Glutamatergic neuron (in vitro differentiated cells): ENCODE measurements at regions not wholly inside any gene's neighbourhood (a gene's known extent, or its start where the extent isn't known, plus 50 kb on each side); places are given as distances from the start of the nearest gene placed in this dataset.

Experiments used
- DNase-seq: peaks from one replicate; pipeline ENCODE4 v3.0.0; 2022
- H3K27ac Mint-ChIP-seq: one replicate; pipeline ENCODE4 v1.8.0; 2020; ENCODE audit warnings: mild to moderate bottlenecking, mixed read lengths, inconsistent platforms; ENCODE audit not compliant: unreplicated experiment
- H3K27me3 Mint-ChIP-seq: one replicate; pipeline ENCODE4 v1.8.0; 2020; ENCODE audit warnings: mild to moderate bottlenecking, moderate library complexity, mixed read lengths, inconsistent platforms; ENCODE audit not compliant: unreplicated experiment
- H3K36me3 Mint-ChIP-seq: one replicate; pipeline ENCODE4 v1.8.0; 2020; ENCODE audit warnings: mild to moderate bottlenecking, mixed read lengths, inconsistent platforms; ENCODE audit not compliant: unreplicated experiment
- H3K4me1 Mint-ChIP-seq: one replicate; pipeline ENCODE4 v1.8.0; 2020; ENCODE audit warnings: mild to moderate bottlenecking, low read depth, mixed read lengths, inconsistent platforms; ENCODE audit not compliant: unreplicated experiment
- H3K4me3 Mint-ChIP-seq: one replicate; pipeline ENCODE4 v1.8.0; 2020; ENCODE audit warnings: mild to moderate bottlenecking, mixed read lengths, inconsistent platforms; ENCODE audit not compliant: unreplicated experiment
- H3K9me3 Mint-ChIP-seq: one replicate; pipeline ENCODE4 v1.8.0; 2020; ENCODE audit warnings: mild to moderate bottlenecking, moderate library complexity, mixed read lengths, inconsistent platforms; ENCODE audit not compliant: unreplicated experiment
- TF ChIP-seq, protein P1 (sequence below): fragments of 200-600 bp; sonication (generic); IDR thresholded peaks from one replicate; pipeline ENCODE4 v1.5.0; 2021; ENCODE audit not compliant: partially characterized antibody, unreplicated experiment

DNA sequence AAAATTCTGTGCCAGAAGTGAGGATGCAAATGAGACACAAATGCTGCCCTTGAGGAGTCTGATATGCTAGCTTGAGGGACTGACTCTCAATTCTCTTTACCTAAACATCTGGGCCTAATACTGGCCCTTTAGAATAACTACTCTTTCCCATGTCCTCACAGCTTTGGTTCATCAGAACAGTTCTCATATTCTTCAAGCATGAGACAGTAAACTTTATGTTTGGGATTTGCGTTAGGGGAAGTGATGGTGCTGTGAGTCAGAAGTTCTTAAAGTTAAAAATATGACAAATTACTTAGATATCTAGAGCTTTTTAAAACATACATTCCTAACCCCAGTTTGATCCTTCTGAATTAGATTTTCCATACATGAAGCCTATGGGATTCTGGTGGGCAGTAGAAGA, 665.0 kb upstream of the RGMB start:
- TF ChIP-seq, protein P1, sequence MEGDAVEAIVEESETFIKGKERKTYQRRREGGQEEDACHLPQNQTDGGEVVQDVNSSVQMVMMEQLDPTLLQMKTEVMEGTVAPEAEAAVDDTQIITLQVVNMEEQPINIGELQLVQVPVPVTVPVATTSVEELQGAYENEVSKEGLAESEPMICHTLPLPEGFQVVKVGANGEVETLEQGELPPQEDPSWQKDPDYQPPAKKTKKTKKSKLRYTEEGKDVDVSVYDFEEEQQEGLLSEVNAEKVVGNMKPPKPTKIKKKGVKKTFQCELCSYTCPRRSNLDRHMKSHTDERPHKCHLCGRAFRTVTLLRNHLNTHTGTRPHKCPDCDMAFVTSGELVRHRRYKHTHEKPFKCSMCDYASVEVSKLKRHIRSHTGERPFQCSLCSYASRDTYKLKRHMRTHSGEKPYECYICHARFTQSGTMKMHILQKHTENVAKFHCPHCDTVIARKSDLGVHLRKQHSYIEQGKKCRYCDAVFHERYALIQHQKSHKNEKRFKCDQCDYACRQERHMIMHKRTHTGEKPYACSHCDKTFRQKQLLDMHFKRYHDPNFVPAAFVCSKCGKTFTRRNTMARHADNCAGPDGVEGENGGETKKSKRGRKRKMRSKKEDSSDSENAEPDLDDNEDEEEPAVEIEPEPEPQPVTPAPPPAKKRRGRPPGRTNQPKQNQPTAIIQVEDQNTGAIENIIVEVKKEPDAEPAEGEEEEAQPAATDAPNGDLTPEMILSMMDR: no peak
- Mint-ChIP-seq H3K27me3 (no peaks in the 10 kb centered on the region), H3K36me3 (no peaks in the 10 kb centered on the region), H3K4me1 (peaks cover 6% of the 10 kb centered on the region), H3K27ac (no peak overlapping the region), H3K4me3 (no peak overlapping the region), H3K9me3 (no peaks in the 10 kb centered on the region)
- DNase-seq: no peak

DNA sequence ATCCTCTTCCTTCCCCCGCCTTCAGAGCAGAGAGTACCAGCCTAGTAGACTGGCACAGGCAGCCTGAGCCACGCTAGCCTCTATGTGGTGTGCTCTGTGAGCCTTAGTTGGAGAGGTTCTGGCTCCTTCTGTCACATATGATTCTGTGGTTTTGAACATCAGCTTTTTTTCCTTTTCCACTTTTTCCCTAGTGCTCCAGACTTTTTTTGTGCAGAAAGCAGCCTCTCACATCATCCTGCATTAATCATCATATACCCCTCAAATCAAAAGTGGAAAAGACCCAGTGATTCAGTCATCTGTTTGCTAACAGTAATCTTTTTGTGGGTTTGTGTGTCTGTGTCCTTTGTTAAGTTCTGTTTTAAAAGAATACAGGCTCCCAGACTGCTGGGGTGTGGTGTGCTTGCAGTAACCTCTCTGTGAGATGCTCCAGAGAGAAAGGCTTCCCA, 663.9 kb upstream of the RGMB start:
- H3K4me1 Mint-ChIP-seq: peaks cover 6% of the 10 kb centered on the region
- no peaks in the 10 kb centered on the region for H3K27me3 Mint-ChIP-seq
- H3K36me3 Mint-ChIP-seq: no peaks in the 10 kb centered on the region
- H3K27ac Mint-ChIP-seq: no peak overlapping the region
- no peak for DNase-seq
- H3K4me3 Mint-ChIP-seq: no peak overlapping the region
- H3K9me3 Mint-ChIP-seq: no peaks in the 10 kb centered on the region
- TF ChIP-seq, protein P1: no peak

DNA sequence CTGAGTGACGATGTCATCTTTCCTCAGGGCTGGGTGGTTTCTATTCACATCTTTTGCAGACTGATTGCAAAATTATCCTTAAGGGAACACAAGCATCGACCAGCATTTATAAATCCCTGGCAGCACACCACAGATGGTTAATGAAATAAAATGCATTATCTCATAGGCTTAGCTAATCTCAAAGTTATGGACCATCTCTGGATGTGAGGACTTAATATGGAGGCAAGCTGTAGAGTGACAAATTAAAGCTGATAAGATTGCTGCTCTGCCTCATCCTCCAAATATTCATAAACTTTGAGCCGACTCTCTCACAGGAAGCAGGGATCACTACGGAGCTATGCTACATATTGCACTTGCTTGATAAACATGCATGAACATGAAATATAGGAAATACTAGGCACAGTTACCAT, 663.2 kb upstream of the RGMB start:
- H3K27ac Mint-ChIP-seq: no peak overlapping the region
- DNase-seq: no peak
- H3K4me3 Mint-ChIP-seq: no peak overlapping the region
- peaks cover 6% of the 10 kb centered on the region for H3K4me1 Mint-ChIP-seq
- TF ChIP-seq, protein P1: no peak
- no peaks in the 10 kb centered on the region for H3K36me3 Mint-ChIP-seq
- no peaks in the 10 kb centered on the region for H3K27me3 Mint-ChIP-seq
- H3K9me3 Mint-ChIP-seq: no peaks in the 10 kb centered on the region

DNA sequence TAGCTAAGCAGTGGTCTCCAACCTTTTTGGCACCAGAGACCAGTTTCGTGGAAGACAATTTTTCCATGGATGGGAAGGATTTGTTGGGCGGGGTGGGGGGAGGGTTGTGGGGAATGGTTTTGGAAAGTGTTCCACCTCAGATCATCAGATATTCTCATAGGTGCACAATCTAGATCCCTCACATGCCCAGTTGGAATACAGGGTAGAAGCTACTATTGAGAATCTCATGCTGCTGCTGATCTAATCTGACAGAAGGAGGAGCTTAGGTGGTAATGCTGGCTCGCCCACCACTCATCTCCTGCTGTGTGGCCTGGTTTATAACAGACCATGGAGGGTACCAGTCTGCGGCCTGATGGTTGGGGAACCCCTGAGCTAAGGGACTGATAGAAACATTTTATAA, 662.7 kb upstream of the RGMB start:
- Mint-ChIP-seq H3K36me3 (no peaks in the 10 kb centered on the region), H3K9me3 (no peaks in the 10 kb centered on the region), H3K27me3 (no peaks in the 10 kb centered on the region), H3K4me3 (no peak overlapping the region), H3K27ac (no peak overlapping the region), H3K4me1 (peaks cover 6% of the 10 kb centered on the region)
- no peak for DNase-seq
- TF ChIP-seq, protein P1: no peak

DNA sequence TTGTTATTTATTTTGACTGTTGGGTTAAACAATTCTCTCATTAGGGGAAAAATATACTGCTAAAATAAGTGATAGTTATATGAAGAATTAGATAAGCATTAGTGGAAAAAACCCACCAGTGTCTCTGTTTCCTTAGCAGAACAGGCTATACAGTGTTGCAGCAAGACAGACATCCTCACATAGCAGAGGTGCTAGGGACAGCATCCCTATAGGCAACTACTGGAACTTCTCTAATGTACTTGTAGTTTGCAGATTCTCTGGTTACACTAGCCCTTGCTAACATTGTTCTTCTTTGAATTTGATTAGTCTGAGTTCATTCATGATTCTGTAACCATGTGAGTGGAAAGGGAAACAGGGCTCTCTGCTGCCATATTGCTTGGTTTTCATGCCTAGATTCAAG, 661.8 kb upstream of the RGMB start:
- no peak overlapping the region for H3K4me3 Mint-ChIP-seq
- TF ChIP-seq, protein P1: peak; percentile 20
- no peaks in the 10 kb centered on the region for H3K27me3 Mint-ChIP-seq
- H3K27ac Mint-ChIP-seq: no peak overlapping the region
- no peak for DNase-seq
- H3K9me3 Mint-ChIP-seq: no peaks in the 10 kb centered on the region
- peaks cover 3% of the 10 kb centered on the region for H3K4me1 Mint-ChIP-seq
- no peaks in the 10 kb centered on the region for H3K36me3 Mint-ChIP-seq
